Ovary (tissue), 7 donors: ENCODE measurements at regions not wholly inside any gene's neighbourhood (a gene's known extent, or its start where the extent isn't known, plus 50 kb on each side); places are given as distances from the start of the nearest gene placed in this dataset.

Source experiments
- DNase-seq, 5 donors: peaks; one replicate each; pipeline ENCODE4 v3.0.0-alpha.2; 2019 to 2020
- H3K27ac ChIP-seq, 2 donors: fragments of 200-600 bp; one replicate each; pipeline versions ENCODE4 v1.5.1 to v1.8.0; 2019 to 2022
- H3K27me3 ChIP-seq: fragments of 200-600 bp; one replicate; pipeline ENCODE4 v1.8.0; 2022
- H3K36me3 ChIP-seq: fragments of 200-600 bp; sonication (generic); one replicate; pipeline ENCODE4 v1.5.1; 2019
- H3K4me1 ChIP-seq: one replicate; pipeline ENCODE4 v1.8.1; 2013; ENCODE audit warnings: mild to moderate bottlenecking, moderate library complexity; ENCODE audit not compliant: insufficient read depth
- H3K4me3 ChIP-seq: fragments of 200-600 bp; sonication (generic); one replicate; pipeline ENCODE4 v1.5.1; 2017
- H3K9me3 ChIP-seq, 2 donors: fragments of 200-600 bp in 1 of 2; sonication (generic) in 1 of 2; one replicate each; pipeline versions ENCODE4 v1.5.1 to v1.8.1; 2013 to 2019; ENCODE audit warnings: mild to moderate bottlenecking in 1 of 2, moderate library complexity in 1 of 2
- EP300 ChIP-seq: sonication (generic); formaldehyde crosslinking; IDR thresholded peaks from one replicate; pipeline ENCODE4 v1.6.1; 2017; ENCODE audit warnings: antibody characterized with exemption
- POLR2A ChIP-seq: fragments of 450-650 bp; IDR thresholded peaks from one replicate; pipeline ENCODE4 v1.6.1; 2017; ENCODE audit warnings: antibody characterized with exemption, mild to moderate bottlenecking, moderate library complexity
- WGBS, 3 donors: extraction: QIAGEN DNeasy Blood & Tissue Kit in 1 of 3; methylation state at CpG; one replicate each; pipeline versions ENCODE4 v1.1.5 to v1.1.7; 2013 to 2017; 5-methylcytosine and 5-hydroxymethylcytosine counted together
- intact Hi-C, 4 donors: fragments of 100-400 bp; cut with DNase I; formaldehyde crosslinking; loops; one replicate each; pipeline versions ENCODE4 v1.11.0 to v1.15.1; 2022 to 2023
- TF ChIP-seq, protein P1 (sequence below), 3 donors: fragments of 450-650 bp in 2 of 3; fragments of 200-600 bp in 1 of 3; IDR thresholded peaks; one replicate each; pipeline versions ENCODE4 v1.5.1 to v1.8.0; 2016 to 2022; ENCODE audit warnings: antibody characterized with exemption in 3 of 3, mild to moderate bottlenecking in 1 of 3
- donor health status: DM: no; HTN: no; CAD: no; lungs with moderate emphysema.
- donor health status: DM: no; HTN: no; CAD: no.
- donor health status: Bipolar disorder and iron deficiency.
- donor health status: DM: no; HTN: no; CAD: no.
- donor health status: DM: yes; HTN: yes; CAD: no.

DNA sequence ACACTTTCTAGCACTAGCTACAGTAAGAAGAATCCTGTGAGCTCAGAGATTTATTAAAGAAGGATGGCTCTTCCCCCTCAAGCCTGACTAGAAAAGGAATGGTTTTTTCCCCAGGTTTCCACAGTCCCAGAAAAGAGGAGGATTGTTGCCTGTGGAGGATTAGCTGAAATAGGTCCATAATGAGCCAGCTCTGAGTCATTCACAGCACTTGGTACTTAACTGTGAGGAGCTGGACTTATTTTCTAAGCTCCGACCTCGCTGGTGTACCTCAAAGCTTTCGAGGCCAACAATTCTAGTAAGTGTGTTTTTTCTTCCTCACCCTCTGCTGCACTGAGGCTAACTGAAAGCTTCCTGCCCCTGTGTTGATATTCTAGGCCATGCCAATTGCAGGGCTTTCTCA, 222.5 kb upstream of the IL12B start:
- no peak for DNase-seq
- Histone ChIP-seq H3K27ac (no peak overlapping the region), H3K27me3 (no peaks in the 10 kb centered on the region), H3K4me1 (no peaks in the 10 kb centered on the region), H3K4me3 (no peak overlapping the region), H3K9me3 (no peaks in the 10 kb centered on the region), H3K36me3 (no peaks in the 10 kb centered on the region)
- WGBS, 3 donors = 70 to 84% (median 75%) methylated on average over 3 of the region's 3 CpGs
- TF ChIP-seq EP300 (no peak), POLR2A (no peak)
- TF ChIP-seq, protein P1, sequence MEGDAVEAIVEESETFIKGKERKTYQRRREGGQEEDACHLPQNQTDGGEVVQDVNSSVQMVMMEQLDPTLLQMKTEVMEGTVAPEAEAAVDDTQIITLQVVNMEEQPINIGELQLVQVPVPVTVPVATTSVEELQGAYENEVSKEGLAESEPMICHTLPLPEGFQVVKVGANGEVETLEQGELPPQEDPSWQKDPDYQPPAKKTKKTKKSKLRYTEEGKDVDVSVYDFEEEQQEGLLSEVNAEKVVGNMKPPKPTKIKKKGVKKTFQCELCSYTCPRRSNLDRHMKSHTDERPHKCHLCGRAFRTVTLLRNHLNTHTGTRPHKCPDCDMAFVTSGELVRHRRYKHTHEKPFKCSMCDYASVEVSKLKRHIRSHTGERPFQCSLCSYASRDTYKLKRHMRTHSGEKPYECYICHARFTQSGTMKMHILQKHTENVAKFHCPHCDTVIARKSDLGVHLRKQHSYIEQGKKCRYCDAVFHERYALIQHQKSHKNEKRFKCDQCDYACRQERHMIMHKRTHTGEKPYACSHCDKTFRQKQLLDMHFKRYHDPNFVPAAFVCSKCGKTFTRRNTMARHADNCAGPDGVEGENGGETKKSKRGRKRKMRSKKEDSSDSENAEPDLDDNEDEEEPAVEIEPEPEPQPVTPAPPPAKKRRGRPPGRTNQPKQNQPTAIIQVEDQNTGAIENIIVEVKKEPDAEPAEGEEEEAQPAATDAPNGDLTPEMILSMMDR (IDR thresholded peaks at IDR 0.05) = no peak
- intact Hi-C loops = no loop called here

DNA sequence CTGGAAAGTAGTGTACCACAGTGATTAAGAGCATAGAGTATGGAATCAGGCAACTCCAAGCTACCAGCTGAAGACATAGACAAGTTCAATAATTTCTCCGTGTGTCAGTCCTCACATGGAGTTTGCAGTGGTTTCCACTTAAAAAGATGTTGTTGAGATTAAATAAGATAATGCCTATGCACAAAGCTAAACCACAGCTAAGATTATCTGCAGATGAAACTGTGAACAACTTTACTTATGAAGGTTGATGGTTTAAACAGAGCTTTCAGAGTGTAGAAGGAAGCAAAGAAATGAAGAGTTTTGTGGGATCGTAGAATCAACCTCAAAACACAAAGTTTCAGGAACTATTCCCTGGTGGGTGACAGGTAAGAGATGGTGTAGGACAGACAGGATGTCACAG, 223.5 kb upstream of the IL12B start:
- intact Hi-C loops = no loop called here

DNA sequence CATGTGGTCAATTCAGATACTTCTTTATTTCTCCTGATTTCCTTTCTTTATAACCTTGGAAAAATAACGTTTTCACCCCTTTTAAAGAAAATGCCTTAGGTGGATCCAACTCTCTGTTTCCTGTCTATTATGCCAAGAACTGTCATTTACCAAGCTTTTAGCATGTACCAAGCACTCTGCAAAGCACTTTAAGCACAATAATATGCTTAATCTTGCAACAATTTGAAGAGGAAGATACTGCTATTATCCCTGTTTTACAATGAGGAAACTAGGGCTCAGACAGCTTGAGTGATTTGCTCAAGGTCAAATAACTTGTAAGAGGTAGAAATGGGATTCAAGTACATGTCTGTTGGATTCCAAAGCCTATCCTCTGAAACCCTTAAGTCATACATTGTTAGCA, 224.8 kb upstream of the IL12B start:
- DNase-seq = no peak
- no peak overlapping the region for H3K27ac ChIP-seq
- no peaks in the 10 kb centered on the region for H3K4me1 ChIP-seq
- H3K4me3 ChIP-seq = no peak overlapping the region
- WGBS, 3 donors = 2 to 25% (median 6%) methylated on average over 1 of the region's 1 CpG
- no peaks in the 10 kb centered on the region for H3K27me3 ChIP-seq
- no peaks in the 10 kb centered on the region for H3K36me3 ChIP-seq
- TF ChIP-seq EP300 (no peak), POLR2A (no peak)
- TF ChIP-seq, protein P1 (IDR thresholded peaks at IDR 0.05) = no peak
- no peaks in the 10 kb centered on the region for H3K9me3 ChIP-seq
- intact Hi-C loops = no loop called here

More for the DNA sequence above, 223.5 kb upstream of the IL12B start:
- no peaks in the 10 kb centered on the region for H3K9me3 ChIP-seq
- H3K36me3 ChIP-seq = no peaks in the 10 kb centered on the region
- no peaks in the 10 kb centered on the region for H3K4me1 ChIP-seq
- TF ChIP-seq POLR2A (no peak), EP300 (no peak)
- TF ChIP-seq, protein P1 (IDR thresholded peaks at IDR 0.05) = no peak
- no peaks in the 10 kb centered on the region for H3K27me3 ChIP-seq
- 68 to 94% (median 93%) methylated on average over 2 of the region's 2 CpGs for WGBS, 3 donors
- H3K27ac ChIP-seq = no peak overlapping the region
- no peak overlapping the region for H3K4me3 ChIP-seq
- no peak for DNase-seq

DNA sequence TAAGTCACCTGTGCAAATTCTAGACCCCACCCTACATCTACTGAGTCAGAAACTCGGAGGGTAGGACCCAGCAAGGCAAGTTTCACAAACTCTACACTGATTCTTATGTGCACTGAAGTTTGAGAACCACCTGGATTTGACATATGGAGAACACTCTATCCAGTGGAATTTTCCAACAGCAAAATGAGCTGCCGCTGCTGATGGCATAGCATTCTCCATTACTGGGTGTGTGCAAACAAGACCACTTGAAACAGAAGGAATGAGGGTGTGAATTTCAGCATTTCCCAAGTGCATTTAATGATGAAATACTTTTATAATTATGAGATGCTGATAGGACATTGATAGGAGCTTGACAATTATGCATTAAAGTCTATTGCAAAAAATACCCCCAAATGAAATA, 229.1 kb upstream of the IL12B start:
- H3K36me3 ChIP-seq = no peaks in the 10 kb centered on the region
- no peak overlapping the region for H3K27ac ChIP-seq
- intact Hi-C loops = no loop called here
- no peaks in the 10 kb centered on the region for H3K9me3 ChIP-seq
- no peak for DNase-seq
- no peak for TF ChIP-seq EP300
- TF ChIP-seq, protein P1 (IDR thresholded peaks at IDR 0.05) = no peak
- no peak for TF ChIP-seq POLR2A
- 82 to 90% (median 88%) methylated on average over 2 of the region's 2 CpGs for WGBS, 3 donors
- no peak overlapping the region for H3K4me3 ChIP-seq
- no peaks in the 10 kb centered on the region for H3K4me1 ChIP-seq
- no peaks in the 10 kb centered on the region for H3K27me3 ChIP-seq

DNA sequence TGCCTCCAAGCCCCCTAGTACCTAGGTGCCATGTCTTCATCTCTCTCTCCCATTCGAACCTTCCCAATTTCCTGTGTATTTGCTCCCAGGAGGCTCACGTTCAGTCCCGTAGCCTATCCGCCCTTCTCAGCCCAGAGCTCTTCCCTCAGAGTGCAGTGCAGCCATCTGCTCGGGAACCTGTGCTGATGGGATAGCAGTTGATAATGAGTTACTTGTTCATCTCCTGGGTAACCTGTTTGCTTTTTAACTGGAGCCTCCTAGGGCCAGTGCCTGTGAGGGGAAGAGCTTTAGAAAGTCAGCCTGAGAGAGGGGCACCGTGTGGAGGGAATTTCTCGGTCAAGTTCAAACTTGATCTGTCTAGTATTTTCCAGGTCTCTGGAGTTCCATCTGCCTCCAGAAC, 229.8 kb upstream of the IL12B start:
- no peaks in the 10 kb centered on the region for H3K9me3 ChIP-seq
- no peak overlapping the region for H3K27ac ChIP-seq
- no peaks in the 10 kb centered on the region for H3K4me1 ChIP-seq
- no peak for DNase-seq
- no peaks in the 10 kb centered on the region for H3K27me3 ChIP-seq
- H3K4me3 ChIP-seq = no peak overlapping the region
- intact Hi-C loops = no loop called here
- no peak for TF ChIP-seq POLR2A
- no peak for TF ChIP-seq EP300
- TF ChIP-seq, protein P1 (IDR thresholded peaks at IDR 0.05) = no peak
- H3K36me3 ChIP-seq = no peaks in the 10 kb centered on the region
- WGBS, 3 donors = 68 to 81% (median 75%) methylated on average over 7 of the region's 7 CpGs
